ENCODE measurements at regions not wholly inside any gene's neighbourhood (a gene's known extent, or its start where the extent isn't known, plus 50 kb on each side); places are given as distances from the start of the nearest gene placed in this dataset.
A peak's percentile ranks its signal among the peaks of the same experiment; 100 is the strongest.

- no peaks in the 10 kb centered on the region for H3K36me3 Mint-ChIP-seq (ENCODE audit: low read depth)
- no peaks in the 10 kb centered on the region for H3K27me3 Mint-ChIP-seq (ENCODE audit: low read depth)
- H3K9me3 Mint-ChIP-seq = no peaks in the 10 kb centered on the region
- no peak for DNase-seq (ENCODE audit: low read depth, low spot score)
- no peak for TF ChIP-seq CTCF (conservative IDR thresholded peaks at IDR 0.05)
- no peak overlapping the region for H3K4me3 Mint-ChIP-seq
- H3K27ac Mint-ChIP-seq (ENCODE audit: unreplicated experiment) = no peak overlapping the region
- H3K4me1 Mint-ChIP-seq = no peaks in the 10 kb centered on the region
Measured at GRCh38 chr13:72185776-72186175, 318.8 kb upstream of the DACH1 start.

- Mint-ChIP-seq H3K4me3 (no peak overlapping the region), H3K27ac (ENCODE audit: unreplicated experiment) (no peak overlapping the region), H3K36me3 (ENCODE audit: low read depth) (no peaks in the 10 kb centered on the region), H3K27me3 (ENCODE audit: low read depth) (no peaks in the 10 kb centered on the region), H3K4me1 (no peaks in the 10 kb centered on the region), H3K9me3 (no peaks in the 10 kb centered on the region)
- no peak for DNase-seq (ENCODE audit: low read depth, low spot score)
- no peak for TF ChIP-seq CTCF (conservative IDR thresholded peaks at IDR 0.05)
Measured at GRCh38 chr13:72181661-72182060, 314.7 kb upstream of the DACH1 start.

- Mint-ChIP-seq H3K4me1 (no peaks in the 10 kb centered on the region), H3K9me3 (no peaks in the 10 kb centered on the region), H3K27ac (ENCODE audit: unreplicated experiment) (no peak overlapping the region), H3K36me3 (ENCODE audit: low read depth) (no peaks in the 10 kb centered on the region), H3K27me3 (ENCODE audit: low read depth) (no peaks in the 10 kb centered on the region), H3K4me3 (no peak overlapping the region)
- DNase-seq (ENCODE audit: low read depth, low spot score) = no peak
- no peak for TF ChIP-seq CTCF (conservative IDR thresholded peaks at IDR 0.05)
Measured at GRCh38 chr13:72180253-72180952, 313.4 kb upstream of the DACH1 start.

- H3K4me1 Mint-ChIP-seq = no peaks in the 10 kb centered on the region
- TF ChIP-seq CTCF (conservative IDR thresholded peaks at IDR 0.05) = no peak
- H3K27ac Mint-ChIP-seq (ENCODE audit: unreplicated experiment) = peak overlapping the region; percentile 3
- no peak for DNase-seq (ENCODE audit: low read depth, low spot score)
- H3K4me3 Mint-ChIP-seq = no peak overlapping the region
- H3K27me3 Mint-ChIP-seq (ENCODE audit: low read depth) = no peaks in the 10 kb centered on the region
- H3K9me3 Mint-ChIP-seq = no peaks in the 10 kb centered on the region
- no peaks in the 10 kb centered on the region for H3K36me3 Mint-ChIP-seq (ENCODE audit: low read depth)
Measured at GRCh38 chr13:72174549-72174948, 307.5 kb upstream of the DACH1 start.

GRCh38 chr13:72170571-72170970 lies 303.6 kb upstream of the DACH1 start:
- DNase-seq (ENCODE audit: low read depth, low spot score) = no peak
- no peaks in the 10 kb centered on the region for H3K27me3 Mint-ChIP-seq (ENCODE audit: low read depth)
- no peak for TF ChIP-seq CTCF (conservative IDR thresholded peaks at IDR 0.05)
- H3K4me1 Mint-ChIP-seq = peaks cover 6% of the 10 kb centered on the region
- H3K9me3 Mint-ChIP-seq = peaks cover 2% of the 10 kb centered on the region
- H3K27ac Mint-ChIP-seq (ENCODE audit: unreplicated experiment) = no peak overlapping the region
- no peak overlapping the region for H3K4me3 Mint-ChIP-seq
- H3K36me3 Mint-ChIP-seq (ENCODE audit: low read depth) = no peaks in the 10 kb centered on the region
